Lower leg skin (tissue), 3 donors: ENCODE measurements at regions not wholly inside any gene's neighbourhood (a gene's known extent, or its start where the extent isn't known, plus 50 kb on each side); places are given as distances from the start of the nearest gene placed in this dataset.

Experiments
- POLR2A ChIP-seq, 2 donors: fragments of 450-650 bp; IDR thresholded peaks; one replicate each; pipeline ENCODE4 v1.6.1; 2016 to 2017; ENCODE audit warnings: antibody characterized with exemption in 2 of 2, mild to moderate bottlenecking in 1 of 2, moderate library complexity in 1 of 2
- TF ChIP-seq, protein P1 (sequence below), 3 donors: fragments of 450-650 bp; IDR thresholded peaks; one replicate each; pipeline ENCODE4 v1.5.1; 2016; ENCODE audit warnings: antibody characterized with exemption in 3 of 3, mild to moderate bottlenecking in 3 of 3, moderate library complexity in 2 of 3

DNA sequence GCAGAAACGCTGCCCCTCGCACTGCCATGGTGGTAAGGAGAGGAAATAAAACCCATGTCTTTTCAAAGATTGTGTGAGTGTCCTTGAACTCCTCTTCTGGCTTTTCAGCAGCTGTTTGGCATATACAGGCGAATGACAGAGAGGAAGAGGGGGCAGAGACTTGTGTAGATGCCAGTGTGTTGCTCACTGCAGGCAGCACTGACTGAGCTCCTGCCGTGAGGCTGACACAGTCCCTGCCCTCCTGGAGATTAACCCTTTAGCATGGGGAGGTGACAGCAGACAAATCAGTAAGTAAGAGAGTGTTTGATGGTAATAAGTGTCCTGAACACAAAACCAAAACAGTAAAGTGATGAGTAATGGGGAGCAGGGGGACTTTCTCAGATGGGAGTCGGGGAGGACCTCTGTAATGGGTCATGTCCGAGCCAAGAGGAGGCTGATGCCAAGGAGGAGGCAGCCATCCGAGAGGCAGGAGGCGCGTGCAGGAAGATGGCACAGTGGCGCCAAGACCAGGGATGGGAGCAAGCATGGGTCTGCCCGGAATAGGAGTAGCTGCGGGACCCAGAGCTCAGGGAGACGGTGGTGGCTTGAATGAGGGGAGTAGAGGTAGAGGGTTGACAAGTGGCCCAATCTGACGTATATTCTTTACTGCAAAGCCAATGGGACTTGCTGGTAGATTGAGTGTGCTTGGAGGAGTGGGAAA is 182.2 kb downstream of the FOXO1 start:
- TF ChIP-seq, protein P1, sequence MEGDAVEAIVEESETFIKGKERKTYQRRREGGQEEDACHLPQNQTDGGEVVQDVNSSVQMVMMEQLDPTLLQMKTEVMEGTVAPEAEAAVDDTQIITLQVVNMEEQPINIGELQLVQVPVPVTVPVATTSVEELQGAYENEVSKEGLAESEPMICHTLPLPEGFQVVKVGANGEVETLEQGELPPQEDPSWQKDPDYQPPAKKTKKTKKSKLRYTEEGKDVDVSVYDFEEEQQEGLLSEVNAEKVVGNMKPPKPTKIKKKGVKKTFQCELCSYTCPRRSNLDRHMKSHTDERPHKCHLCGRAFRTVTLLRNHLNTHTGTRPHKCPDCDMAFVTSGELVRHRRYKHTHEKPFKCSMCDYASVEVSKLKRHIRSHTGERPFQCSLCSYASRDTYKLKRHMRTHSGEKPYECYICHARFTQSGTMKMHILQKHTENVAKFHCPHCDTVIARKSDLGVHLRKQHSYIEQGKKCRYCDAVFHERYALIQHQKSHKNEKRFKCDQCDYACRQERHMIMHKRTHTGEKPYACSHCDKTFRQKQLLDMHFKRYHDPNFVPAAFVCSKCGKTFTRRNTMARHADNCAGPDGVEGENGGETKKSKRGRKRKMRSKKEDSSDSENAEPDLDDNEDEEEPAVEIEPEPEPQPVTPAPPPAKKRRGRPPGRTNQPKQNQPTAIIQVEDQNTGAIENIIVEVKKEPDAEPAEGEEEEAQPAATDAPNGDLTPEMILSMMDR (IDR thresholded peaks at IDR 0.05) = no peak
- no peak for TF ChIP-seq POLR2A (IDR thresholded peaks at IDR 0.05)
